SKM-1 treated with dmso at 0.1 percent for 144 hours (cell line): ENCODE measurements at regions not wholly inside any gene's neighbourhood (a gene's known extent, or its start where the extent isn't known, plus 50 kb on each side); places are given as distances from the start of the nearest gene placed in this dataset.

Experiments
- DNase-seq: peaks from one replicate; lab custom pipeline; 2025; ENCODE audit not compliant: unreplicated experiment; lab: John Stamatoyannopoulos, UW

DNA sequence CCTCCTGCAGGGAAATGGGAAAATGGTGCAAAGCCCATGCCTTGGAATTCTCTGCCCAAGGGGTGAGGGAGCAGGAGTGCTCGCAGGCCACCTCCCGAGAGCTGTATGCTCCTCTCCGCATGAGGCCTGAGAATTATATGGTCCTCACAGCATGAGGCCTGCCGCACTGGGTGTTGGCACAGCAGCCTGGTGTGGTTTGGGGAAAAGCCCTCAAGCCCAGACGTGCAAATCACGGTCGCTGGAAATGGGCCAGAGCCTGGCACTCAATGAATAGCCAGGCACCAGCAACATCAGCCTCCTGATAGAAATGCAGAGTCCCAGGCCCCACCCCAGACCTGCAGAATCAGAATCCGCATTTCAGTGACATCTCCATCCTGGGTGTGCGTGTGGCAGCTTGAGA, 156.4 kb upstream of the FOXF1 start:
- DNase-seq, result no peak

DNA sequence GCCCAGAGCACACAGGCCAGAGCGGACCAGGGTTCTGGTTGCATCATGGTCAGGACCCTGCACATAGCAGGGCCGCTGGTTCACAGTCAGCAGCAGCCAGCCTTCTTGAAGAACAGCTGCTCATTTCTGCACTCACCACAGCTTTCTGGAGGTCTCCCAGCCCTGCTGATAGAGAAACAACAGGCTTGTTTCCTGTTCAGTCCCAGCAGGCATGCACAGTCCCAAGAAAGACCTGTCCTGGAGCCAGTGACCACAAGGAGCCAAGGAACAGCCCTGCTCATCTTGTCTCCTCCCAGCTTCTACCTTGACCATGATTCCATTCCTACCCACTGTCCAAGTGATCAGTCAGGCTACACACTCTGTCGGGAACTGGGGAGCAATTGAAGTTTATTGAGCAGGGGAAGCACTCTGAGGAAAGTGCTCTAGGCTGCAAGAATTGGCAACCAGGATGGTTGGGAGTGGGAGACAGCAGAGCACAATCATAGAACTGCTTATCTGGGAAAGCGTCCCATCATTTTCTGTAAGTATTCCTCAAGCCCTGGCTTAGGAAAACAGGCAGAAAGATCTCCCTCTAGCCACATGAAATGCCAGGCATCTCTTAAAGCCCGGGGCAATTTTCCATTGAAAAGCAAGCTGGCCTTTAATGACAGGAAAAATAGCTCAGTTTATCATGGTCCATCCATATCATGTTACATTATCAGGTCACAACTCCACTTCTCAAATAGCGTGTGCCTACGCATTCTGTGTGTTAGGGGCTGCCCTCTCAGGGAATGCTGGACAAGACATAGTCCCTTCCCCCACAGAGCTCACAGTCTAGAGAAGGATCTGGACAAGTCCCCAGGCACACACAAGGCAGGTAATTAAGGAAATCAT, 155.4 kb upstream of the FOXF1 start:
- DNase-seq, result no peak

DNA sequence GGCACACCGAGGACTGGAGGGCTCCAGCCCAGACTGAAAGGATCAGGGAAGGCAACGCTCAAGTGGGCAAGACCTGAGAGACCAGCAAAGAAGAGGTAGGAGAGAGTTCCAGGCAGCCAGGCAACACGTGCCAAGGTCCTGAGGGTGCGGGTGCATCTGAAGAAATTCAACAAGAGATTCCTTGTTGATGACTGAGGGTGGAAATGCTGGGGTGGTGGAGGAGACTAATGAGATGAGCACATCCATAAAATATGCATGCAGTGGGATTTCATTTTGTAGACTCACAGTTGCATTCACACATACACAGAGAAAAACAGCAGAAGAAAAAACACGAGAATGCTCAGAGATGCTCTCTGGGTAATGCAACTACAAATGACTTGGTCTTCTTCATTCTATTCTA, 154.8 kb upstream of the FOXF1 start:
- no peak for DNase-seq

DNA sequence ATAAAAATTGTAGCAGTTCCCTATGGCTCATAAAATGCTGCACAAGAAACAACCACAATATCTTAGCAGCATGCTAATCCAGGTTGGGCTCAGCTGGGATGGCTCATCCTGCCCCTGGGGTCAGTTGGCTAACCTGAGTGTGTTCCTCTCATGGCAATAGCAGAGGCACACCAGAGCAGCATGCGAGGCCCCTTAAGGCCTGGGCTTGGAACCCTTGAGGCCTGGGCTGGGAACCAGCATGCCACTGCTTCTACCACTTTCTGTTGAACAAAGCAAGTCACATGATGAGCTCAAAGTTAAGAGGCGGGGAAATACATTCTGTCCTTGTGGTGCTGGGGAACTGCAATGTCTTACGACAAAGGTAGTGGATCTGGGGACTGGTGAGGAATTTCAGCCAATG, 154.4 kb upstream of the FOXF1 start:
- no peak for DNase-seq

DNA sequence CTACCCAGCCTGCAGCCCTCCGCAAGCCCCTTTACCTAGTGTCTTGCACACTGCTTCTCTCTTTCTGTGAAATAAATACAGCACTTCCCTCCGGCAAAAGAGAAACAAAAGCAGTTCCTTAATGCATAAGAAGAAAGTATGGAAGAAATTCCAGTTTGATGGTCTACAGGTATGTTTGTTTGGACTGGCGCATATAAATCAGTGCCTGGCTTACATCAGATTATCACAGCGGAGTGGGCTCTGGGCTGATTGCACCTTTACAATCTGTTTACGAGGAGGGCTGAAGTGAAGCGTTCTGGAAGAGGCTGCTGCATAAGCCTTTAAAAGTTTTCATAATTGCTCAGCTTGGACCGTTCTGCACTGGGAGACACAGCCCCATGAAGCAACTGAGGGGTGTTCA, 153.5 kb upstream of the FOXF1 start:
- no peak for DNase-seq

DNA sequence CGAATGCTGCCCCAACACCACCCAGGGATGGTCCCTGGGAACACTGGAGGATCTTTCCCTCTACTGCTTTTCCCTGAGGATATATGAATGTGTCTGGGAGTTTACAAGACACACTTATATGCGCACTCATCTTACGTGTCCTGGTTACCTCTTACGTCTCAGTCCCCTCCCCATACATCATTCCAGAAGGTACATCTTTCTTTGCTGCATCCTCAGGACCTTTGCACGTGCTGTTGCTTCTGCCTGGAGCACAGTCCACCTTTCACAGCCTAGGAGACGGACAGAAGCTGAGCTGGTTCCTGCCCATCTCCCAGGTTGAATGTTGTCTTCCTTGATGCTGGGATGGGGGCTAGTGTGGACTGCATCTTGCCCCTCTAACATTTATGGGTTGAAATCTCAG, 153.0 kb upstream of the FOXF1 start:
- no peak for DNase-seq

DNA sequence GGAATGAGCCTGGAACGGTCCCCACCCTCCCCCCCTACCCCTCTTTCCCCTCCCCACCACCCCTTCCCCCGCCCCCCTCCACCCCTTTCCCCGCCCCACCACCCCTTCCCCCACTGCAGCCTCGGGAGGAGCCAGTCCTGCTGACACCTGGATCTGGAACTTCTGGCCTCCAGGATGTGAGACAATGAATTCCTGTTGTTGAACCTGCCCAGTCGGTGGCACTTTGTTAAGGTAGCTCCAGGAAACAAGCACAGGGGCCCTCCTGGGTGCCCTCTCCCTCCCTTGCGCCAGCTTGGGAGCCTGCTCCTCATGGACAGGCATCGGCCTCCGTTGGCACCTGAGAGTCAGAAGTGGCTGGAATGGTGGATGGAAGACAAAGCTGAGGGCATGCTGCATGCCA, 152.4 kb upstream of the FOXF1 start:
- no peak for DNase-seq

DNA sequence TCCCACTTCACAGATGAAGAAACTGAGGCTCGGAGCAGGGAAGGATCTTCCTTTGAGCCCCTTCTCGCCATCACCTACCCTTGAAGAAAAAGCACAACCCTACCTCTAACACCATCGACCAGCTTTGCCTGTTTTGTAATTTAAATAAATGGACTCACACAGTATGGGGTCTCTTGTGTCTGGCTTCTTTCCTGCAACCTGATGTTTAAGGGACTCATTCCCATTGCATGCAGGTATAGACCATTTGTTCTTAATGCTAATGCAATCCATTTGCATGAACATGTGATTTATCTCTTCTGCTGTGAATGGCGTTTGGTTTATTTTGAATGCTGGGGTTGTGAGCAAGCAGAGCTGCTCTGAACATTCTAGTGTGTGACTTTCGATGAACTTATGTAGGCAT, 150.8 kb upstream of the FOXF1 start:
- DNase-seq, result no peak

DNA sequence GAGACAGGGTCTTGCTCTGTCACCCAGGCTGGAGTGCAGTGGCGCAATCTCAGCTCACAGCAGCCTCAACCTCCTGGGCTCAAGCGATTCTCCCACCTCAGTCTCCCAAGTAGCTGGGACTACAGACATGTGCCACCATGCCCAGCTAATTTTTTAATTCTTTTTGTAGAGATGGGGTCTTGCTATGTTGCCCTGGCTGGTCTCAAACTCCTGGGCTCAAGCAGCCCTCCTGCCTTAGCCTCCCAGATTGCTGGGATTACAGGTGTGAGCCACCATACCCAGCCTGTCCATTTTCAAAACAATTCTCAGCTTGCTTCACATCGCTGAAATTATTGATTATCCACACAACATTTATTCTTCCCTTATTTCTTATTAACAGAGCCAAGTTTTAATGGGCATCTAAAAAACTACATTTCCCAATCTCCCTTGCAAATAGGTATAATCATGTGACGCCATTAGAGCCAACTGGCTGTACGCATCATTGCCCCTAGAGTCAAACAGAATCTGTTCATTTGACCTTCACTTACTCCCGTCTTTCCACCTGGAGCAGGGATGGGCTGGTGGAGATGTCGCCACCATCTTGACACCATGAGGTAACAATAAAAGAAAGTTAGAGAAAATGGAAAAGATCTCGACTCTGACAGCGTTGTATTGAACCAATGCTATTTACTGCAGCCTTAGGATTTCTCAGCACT, 148.0 kb upstream of the FOXF1 start:
- no peak for DNase-seq

DNA sequence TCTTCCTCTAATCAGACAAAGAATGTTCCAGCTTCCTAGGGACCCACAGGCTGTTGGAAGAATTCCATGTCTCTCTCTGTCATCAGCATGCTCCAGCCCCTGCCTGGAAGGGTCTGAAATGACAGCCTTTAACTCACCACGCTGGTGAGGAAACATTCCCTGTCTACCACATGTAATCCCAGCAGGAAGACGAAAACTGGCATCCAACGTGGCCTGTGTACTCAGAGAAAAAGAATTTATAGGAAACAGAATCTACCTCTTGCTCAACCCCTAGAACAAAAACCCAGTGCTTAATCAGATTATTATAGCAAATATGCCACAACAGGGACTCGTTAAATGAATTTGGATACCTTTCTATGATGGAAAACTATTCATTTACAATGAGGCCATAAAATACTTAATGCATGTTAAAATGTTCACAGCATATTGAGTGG, 147.3 kb upstream of the FOXF1 start:
- DNase-seq, result no peak

DNA sequence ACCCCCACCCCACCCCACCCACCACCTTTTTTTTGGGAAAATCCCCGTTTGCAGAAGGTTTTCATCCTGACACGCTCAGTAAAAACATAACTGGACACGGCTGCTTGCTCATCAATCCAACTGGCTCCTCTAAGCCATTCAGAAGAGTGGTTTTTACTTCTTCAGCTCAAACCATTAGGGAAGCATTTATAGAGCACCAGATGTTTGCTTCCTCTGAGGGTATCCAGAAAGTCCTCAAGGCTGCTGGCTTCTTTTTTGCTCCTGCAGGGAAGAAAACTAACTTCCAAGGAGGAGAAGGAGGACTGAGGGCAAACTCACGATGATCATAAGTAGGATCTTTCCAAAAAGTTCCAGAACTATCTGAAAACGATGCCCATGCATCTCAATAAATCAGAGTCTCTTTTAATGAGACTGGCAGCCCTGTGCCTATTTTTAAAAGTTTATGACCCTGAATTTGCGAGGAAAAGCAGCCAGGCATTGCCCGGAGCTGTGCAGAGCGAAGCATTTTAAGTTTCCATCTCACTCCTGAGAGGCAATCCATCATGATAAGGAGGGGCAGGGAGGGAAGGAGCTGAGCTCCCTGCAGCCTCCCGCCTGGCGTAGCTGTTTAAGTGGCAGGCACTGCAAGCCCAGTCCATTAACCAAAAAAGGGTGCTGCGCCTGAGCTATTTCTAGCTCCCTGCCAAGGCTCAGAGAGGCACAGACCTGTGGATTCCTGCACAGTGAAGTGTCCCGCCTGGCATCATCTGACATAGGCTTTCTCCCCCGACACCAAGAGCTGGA, 146.3 kb upstream of the FOXF1 start:
- no peak for DNase-seq

DNA sequence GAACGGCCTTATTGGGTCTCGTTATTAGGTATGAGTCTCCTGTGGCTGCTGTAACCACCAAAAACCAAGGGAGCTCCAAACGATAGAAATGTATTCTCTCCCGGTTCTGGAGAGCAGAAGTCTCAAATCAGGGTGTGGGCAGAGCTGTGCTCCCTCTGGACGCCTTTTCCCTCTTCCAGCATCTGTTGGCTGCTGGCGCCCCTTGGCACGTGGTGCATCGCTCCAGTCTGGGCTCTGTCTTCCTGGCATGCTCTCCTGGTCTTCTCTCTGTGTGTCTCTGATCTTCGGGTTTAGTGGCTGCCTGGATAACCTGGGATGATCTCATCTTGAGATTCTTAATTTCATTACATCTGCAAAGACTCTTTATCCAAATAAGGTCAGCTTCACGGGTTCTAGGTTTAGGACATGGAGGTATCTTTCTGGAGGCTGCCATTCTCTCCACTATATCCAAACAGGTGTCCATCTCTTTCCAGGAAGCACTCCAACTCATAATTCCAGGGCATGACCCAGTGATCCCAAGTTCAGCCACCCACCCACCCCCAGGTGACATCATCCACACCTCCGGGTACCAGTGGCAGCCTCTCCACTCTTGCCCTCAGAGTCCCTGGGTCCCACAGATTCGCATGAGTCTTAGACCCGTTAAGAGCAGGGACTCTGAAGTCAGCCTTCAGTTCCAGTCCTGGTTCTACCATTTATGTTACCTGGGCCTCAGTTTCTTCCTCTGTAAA, 145.5 kb upstream of the FOXF1 start:
- DNase-seq, result no peak

DNA sequence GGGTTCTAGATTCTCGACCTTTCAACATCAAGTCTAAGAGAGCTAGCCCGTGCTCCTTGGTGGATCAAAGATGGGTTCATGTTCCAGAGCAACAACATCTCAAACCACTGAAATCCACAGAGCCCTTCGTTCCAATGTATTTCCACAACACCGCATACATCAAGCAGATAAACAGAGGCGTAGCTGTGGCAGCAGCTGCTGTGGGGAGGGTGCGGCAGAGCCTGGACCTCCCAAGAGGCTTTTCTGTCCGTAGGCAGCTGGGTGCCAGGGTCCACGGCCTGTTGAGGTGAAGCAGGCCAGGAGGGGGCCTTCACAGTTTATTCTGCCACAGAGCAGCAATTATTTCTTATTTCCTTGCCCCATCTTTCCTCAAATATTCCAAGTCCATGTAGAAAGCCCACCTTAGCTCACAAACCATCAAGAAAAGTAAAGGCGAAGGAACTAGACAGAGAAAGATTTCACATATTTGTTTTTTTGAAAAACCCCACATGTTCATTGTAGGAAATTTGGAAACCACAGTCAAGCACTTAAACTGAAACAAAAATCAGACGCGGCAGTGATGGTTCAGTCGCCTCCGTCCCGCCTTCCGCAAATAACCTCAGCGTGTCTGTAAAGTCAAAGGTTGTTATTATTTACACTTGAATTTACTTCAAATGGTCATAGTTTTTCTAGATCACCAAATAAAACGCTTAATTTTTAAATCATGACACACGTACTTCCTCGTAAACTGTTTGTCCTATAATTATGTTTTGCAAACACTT, 144.6 kb upstream of the FOXF1 start:
- no peak for DNase-seq

DNA sequence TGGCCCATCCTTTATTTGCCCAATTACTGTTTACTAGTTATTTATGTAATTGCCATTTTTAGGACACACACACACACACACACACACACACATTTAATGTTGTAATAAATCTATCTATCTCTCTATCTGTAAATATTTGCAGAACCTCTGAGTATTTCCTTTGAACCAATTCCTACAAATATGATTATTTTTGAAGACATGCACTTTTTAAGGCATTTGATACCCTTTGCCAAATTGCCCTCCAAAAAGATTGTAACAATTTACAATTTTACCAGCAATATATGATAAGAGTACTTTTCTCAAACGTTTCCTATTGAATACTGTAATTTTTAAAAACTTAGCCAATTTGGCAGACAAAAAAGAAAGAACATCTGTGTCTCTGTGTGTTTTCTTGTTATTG, 143.8 kb upstream of the FOXF1 start:
- no peak for DNase-seq

DNA sequence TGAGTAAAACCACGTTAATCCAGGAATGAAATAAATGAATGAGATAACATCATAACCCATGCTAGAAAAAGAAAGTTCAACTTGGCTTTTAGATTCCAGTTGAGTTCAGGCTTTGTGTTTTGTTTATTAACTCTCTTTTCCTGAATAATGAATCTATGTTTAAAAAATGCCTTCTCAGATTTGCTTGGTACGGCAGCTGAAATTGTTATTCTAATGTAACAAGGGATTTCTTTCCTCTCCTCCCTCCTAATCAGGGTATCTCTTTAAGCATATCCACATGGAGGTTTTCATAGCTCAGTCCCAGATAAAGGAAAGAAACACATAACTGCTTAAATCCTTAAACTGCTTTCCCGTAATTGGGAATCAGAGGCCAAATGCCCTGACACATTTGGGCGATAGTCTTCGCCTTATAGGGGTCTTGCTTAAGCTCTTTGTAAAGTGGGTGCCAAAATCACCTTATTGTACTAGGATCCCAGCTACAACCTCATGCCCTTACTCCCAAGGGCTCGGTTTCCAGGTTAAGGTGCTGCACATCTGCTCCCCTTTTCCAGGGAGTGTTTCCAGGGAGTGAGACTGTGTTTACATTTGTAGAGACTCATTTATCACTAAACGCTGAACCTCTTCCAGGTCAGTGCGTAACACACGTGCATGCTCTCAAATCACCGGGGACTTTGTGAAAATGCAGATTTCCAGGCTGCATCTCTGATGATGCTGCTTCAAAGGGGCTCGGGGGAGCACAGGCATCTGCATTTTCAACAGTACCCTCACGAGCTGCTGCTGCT, 142.8 kb upstream of the FOXF1 start:
- no peak for DNase-seq

DNA sequence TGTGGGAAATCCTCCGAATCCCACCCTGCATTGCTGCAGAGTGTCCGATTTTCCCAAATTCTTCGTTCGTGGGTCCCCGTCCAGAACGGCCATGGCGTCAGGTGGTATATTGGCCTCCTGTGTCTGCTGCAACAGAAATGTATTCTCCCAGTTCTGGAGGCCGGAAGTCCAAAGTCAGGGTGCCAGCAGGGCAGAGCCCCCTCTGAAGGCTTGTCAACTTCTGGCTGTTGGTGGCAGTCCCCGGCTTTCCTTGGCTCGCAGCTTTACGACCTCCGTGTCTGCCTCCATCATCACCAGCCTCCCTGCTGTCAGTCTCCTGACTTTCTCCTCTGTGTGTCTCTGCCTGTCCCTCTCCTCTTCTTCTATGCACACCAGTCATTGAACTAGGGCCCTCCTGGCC, 142.1 kb upstream of the FOXF1 start:
- no peak for DNase-seq

DNA sequence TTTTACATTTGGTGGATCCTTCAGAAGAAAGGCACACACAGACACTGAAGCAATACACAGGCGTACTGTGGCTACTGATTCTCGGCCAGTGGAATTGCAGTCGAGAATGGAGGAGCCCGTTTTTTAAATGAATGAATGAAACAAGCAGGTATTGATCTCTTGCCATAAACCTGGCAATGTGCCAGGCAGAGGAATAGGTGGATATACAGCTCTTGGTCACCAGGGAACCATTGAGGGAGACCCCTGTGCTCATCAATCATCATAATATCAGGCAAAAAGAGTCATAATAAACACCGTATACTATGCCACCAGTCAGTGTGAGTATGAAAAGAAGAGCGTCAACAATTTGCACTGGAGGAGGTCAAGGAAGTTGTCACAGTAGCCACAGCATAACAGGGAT, 140.3 kb upstream of the FOXF1 start:
- DNase-seq, result no peak

DNA sequence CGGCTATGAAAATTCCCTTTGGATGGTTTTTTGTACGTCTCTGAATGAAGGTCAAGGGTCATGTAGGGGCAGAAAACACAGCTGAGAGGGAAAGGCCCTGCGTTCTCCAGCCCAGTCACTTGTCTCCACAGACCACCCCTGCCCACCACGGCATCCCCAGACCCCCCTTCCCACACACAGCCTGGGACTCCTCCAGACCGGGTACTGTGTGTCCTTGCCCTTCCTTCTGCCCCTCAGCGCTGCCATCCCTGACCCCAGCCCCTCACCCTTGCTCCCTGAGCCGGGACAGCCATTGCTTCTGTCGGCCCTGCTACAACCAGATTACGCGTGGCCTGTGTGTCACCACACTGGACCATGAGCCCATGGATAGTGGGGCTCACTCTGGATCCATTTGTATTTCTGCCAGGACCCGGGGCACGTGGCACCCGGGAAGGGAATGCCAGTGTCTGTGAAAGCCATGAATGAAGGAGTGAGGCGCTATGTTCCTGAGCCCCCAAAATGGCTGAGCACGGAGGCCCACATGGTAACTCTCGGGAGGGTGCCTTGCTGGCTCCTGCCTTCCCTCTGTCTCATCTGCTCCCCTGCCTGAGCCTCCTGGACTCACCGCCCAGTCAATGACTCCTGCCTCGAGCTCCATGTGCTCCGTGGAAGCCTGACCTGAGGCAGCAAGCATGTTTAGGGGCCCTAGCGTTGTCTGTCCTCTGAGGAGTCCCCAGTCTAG, 139.1 kb upstream of the FOXF1 start:
- no peak for DNase-seq

DNA sequence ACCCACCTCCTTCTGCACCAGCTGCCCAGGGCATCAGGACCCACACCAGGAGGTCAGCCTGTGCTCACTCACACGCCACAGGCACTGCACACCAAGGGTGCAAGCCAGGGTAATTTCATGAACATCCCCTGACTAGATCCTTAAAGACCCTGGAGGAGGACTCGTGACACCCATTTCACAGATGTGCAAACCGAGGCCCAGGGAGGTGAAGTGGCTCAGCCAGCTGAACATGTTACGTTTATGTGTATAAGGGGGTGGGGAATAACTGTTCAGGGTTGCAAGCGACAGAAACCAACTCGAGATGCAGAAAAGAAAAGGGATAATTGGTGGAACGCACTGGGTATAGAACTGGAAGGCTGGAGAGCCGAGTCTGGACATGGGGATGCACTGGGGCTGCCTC, 138.1 kb upstream of the FOXF1 start:
- no peak for DNase-seq
